SU-DHL-6 (cell line): ENCODE measurements at regions not wholly inside any gene's neighbourhood (a gene's known extent, or its start where the extent isn't known, plus 50 kb on each side); places are given as distances from the start of the nearest gene placed in this dataset.
A peak's percentile ranks its signal among the peaks of the same experiment; 100 is the strongest.

Experiments
- H2AFZ ChIP-seq: fragments of 200-600 bp; sonication (generic); 2 replicates; pipeline ENCODE4 v1.6.1; 2014; ENCODE audit warnings: low read depth, mild to moderate bottlenecking, moderate library complexity, mixed read lengths, antibody characterized with exemption, low read length; ENCODE audit not compliant: severe bottlenecking
- H3F3A ChIP-seq: fragments of 200-600 bp; shearing (Covaris generic); 2 replicates; pipeline ENCODE4 v1.6.0; 2016; ENCODE audit warnings: antibody characterized with exemption, mild to moderate bottlenecking; ENCODE audit not compliant: insufficient read depth
- H3K27ac ChIP-seq: fragments of 200-600 bp; sonication (generic); 2 replicates; pipeline ENCODE4 v1.5.1; 2016; ENCODE audit warnings: low read depth, mild to moderate bottlenecking, low read length, moderate library complexity, mixed read lengths
- H3K27me3 ChIP-seq: fragments of 200-600 bp; sonication (generic), shearing (Covaris generic); 2 replicates; pipeline ENCODE4 v1.6.0; 2014; ENCODE audit warnings: mild to moderate bottlenecking, low read length
- H3K36me3 ChIP-seq: fragments of 200-600 bp; sonication (generic); 2 replicates; pipeline ENCODE4 v1.6.1; 2014; ENCODE audit warnings: mild to moderate bottlenecking, low read length, mixed read lengths
- H3K4me2 ChIP-seq: fragments of 300-600, 200-600 bp; shearing (Covaris generic), sonication (generic); 2 replicates; pipeline ENCODE4 v1.6.0; 2014; ENCODE audit warnings: low read length, low read depth, mild to moderate bottlenecking; ENCODE audit not compliant: poor library complexity, severe bottlenecking
- H3K4me3 ChIP-seq: fragments of 200-600 bp; sonication (generic); 2 replicates; pipeline ENCODE4 v1.5.1; 2014; ENCODE audit warnings: antibody characterized with exemption, low read length, mild to moderate bottlenecking, mixed read lengths; ENCODE audit not compliant: insufficient read depth, poor library complexity, severe bottlenecking
- H3K79me2 ChIP-seq: fragments of 200-600 bp; sonication (generic); 2 replicates; pipeline ENCODE4 v1.6.1; 2014; ENCODE audit warnings: mild to moderate bottlenecking, low read length, moderate library complexity; ENCODE audit not compliant: insufficient read depth
- H3K9ac ChIP-seq: fragments of 200-600 bp; sonication (generic); 2 replicates; pipeline ENCODE4 v1.7.0; 2014; ENCODE audit warnings: mild to moderate bottlenecking, low read length
- H3K9me2 ChIP-seq: fragments of 200-600 bp; sonication (generic); replicated peaks from 2 replicates; pipeline ENCODE4 v1.6.1; 2014; ENCODE audit warnings: low read length; ENCODE audit not compliant: insufficient read depth
- H3K9me3 ChIP-seq: fragments of 200-600 bp; sonication (generic); 2 replicates; pipeline ENCODE4 v1.6.1; 2014; ENCODE audit warnings: low read length, mixed read lengths; ENCODE audit not compliant: insufficient read depth
- H4K20me1 ChIP-seq: fragments of 200-600 bp; sonication (generic); 2 replicates; pipeline ENCODE4 v1.6.1; 2014; ENCODE audit warnings: low read depth, mild to moderate bottlenecking, antibody characterized with exemption, low read length, moderate library complexity, mixed read lengths
- EZH2phosphoT487 ChIP-seq: fragments of 200-600 bp; sonication (generic), shearing (Covaris generic); conservative IDR thresholded peaks from 2 replicates; pipeline ENCODE4 v1.6.1; 2018; ENCODE audit warnings: mild to moderate bottlenecking, antibody characterized with exemption, low read length, moderate library complexity, mixed read lengths
- TF ChIP-seq, protein P1 (sequence below): fragments of 200-600 bp; sonication (generic); IDR thresholded peaks from one replicate; pipeline ENCODE4 v1.5.1; 2017; ENCODE audit warnings: antibody characterized with exemption, mild to moderate bottlenecking, low read length, moderate library complexity; ENCODE audit not compliant: insufficient read depth, poor library complexity, severe bottlenecking

GRCh38 chr5:4563400-4563799 is 576.7 kb upstream of the ADAMTS16 start:
- no peaks in the 10 kb centered on the region for H3K79me2 ChIP-seq
- TF ChIP-seq EZH2phosphoT487, result no peak
- TF ChIP-seq, protein P1, sequence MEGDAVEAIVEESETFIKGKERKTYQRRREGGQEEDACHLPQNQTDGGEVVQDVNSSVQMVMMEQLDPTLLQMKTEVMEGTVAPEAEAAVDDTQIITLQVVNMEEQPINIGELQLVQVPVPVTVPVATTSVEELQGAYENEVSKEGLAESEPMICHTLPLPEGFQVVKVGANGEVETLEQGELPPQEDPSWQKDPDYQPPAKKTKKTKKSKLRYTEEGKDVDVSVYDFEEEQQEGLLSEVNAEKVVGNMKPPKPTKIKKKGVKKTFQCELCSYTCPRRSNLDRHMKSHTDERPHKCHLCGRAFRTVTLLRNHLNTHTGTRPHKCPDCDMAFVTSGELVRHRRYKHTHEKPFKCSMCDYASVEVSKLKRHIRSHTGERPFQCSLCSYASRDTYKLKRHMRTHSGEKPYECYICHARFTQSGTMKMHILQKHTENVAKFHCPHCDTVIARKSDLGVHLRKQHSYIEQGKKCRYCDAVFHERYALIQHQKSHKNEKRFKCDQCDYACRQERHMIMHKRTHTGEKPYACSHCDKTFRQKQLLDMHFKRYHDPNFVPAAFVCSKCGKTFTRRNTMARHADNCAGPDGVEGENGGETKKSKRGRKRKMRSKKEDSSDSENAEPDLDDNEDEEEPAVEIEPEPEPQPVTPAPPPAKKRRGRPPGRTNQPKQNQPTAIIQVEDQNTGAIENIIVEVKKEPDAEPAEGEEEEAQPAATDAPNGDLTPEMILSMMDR, result peak; percentile 13
- H3K27ac ChIP-seq, result no peak overlapping the region
- H3K27me3 ChIP-seq, result no peaks in the 10 kb centered on the region
- no peaks in the 10 kb centered on the region for H4K20me1 ChIP-seq
- no peaks in the 10 kb centered on the region for H3K36me3 ChIP-seq
- no peak overlapping the region for H3K9ac ChIP-seq
- no peak overlapping the region for H3K4me2 ChIP-seq
- H3K9me2 ChIP-seq, result no peaks in the 10 kb centered on the region
- H3K9me3 ChIP-seq, result 0 out of 2 replicates have a peak, but pooled peaks cover 6% of the 10 kb centered on the region
- H2AFZ ChIP-seq, result no peak overlapping the region
- no peak overlapping the region for H3K4me3 ChIP-seq
- no peaks in the 10 kb centered on the region for H3F3A ChIP-seq

GRCh38 chr5:4570047-4570995 is 569.8 kb upstream of the ADAMTS16 start:
- Histone ChIP-seq H2AFZ (no peak overlapping the region), H3F3A (no peaks in the 10 kb centered on the region), H3K4me3 (no peak overlapping the region), H3K9me3 (no peaks in the 10 kb centered on the region), H3K9ac (no peak overlapping the region), H3K27ac (no peak overlapping the region), H3K4me2 (no peak overlapping the region), H3K79me2 (no peaks in the 10 kb centered on the region), H3K27me3 (no peaks in the 10 kb centered on the region), H3K9me2 (no peaks in the 10 kb centered on the region), H4K20me1 (no peaks in the 10 kb centered on the region), H3K36me3 (no peaks in the 10 kb centered on the region)
- TF ChIP-seq EZH2phosphoT487, result no peak
- TF ChIP-seq, protein P1, result no peak

- no peak overlapping the region for H3K27ac ChIP-seq
- H3K27me3 ChIP-seq, result no peaks in the 10 kb centered on the region
- H3K9ac ChIP-seq, result no peak overlapping the region
- no peaks in the 10 kb centered on the region for H3F3A ChIP-seq
- H3K79me2 ChIP-seq, result no peaks in the 10 kb centered on the region
- no peak overlapping the region for H3K4me2 ChIP-seq
- no peaks in the 10 kb centered on the region for H4K20me1 ChIP-seq
- H3K4me3 ChIP-seq, result no peak overlapping the region
- H3K9me3 ChIP-seq, result no peaks in the 10 kb centered on the region
- no peaks in the 10 kb centered on the region for H3K9me2 ChIP-seq
- H2AFZ ChIP-seq, result no peak overlapping the region
- H3K36me3 ChIP-seq, result no peaks in the 10 kb centered on the region
- no peak for TF ChIP-seq EZH2phosphoT487
- TF ChIP-seq, protein P1, result no peak
Measured at GRCh38 chr5:4571248-4571948, 568.7 kb upstream of the ADAMTS16 start.
